H1 (cell line): ENCODE measurements at regions not wholly inside any gene's neighbourhood (a gene's known extent, or its start where the extent isn't known, plus 50 kb on each side); places are given as distances from the start of the nearest gene placed in this dataset.
A peak's percentile ranks its signal among the peaks of the same experiment; 100 is the strongest.

Experiments
- CTCF ChIA-PET: fragments of 300-600 bp; sonication (Branson Sonifier 250); formaldehyde crosslinking; loops from one replicate; lab custom pipeline; 2021; ENCODE audit not compliant: partially characterized antibody; lab: Charles Lee
- POLR2A ChIA-PET: fragments of 300-600 bp; sonication (Branson Sonifier 250); formaldehyde crosslinking; loops from one replicate; lab custom pipeline; 2021; ENCODE audit warnings: inconsistent platforms; ENCODE audit not compliant: partially characterized antibody; lab: Charles Lee
- DNase-seq, 2 experiments: peaks; one replicate each; pipeline versions ENCODE4 v3.0.0 to v3.0.0-alpha.2; 2010 to 2022; ENCODE audit warnings: low spot score in 2 of 2, low read depth in 1 of 2, mixed read lengths in 1 of 2
- FAIRE-seq: peaks from 2 replicates; lab custom pipeline; 2011; peaks lifted over from hg19 to GRCh38; lab: Jason Lieb, UNC
- H2AFZ ChIP-seq: 2 replicates; pipeline ENCODE4 v1.8.1; 2012; ENCODE audit warnings: low read length, inconsistent platforms
- H2AK5ac ChIP-seq: 2 replicates; pipeline ENCODE4 v1.6.1; 2013; ENCODE audit warnings: low read depth, low read length
- H2BK120ac ChIP-seq: replicated peaks from 2 replicates; pipeline ENCODE3; 2013; ENCODE audit warnings: low read depth, low read length, inconsistent platforms
- H2BK12ac ChIP-seq: 2 replicates; pipeline ENCODE4 v1.6.1; 2013; ENCODE audit warnings: low read depth, low read length
- H2BK15ac ChIP-seq: 2 replicates; pipeline ENCODE4 v1.6.1; 2013; ENCODE audit warnings: low read length
- H2BK20ac ChIP-seq: 2 replicates; pipeline ENCODE4 v1.6.1; 2013; ENCODE audit warnings: low read length
- H2BK5ac ChIP-seq: 2 replicates; pipeline ENCODE4 v1.6.1; 2013; ENCODE audit warnings: low read depth, low read length
- H3K14ac ChIP-seq: 2 replicates; pipeline ENCODE4 v1.6.1; 2013; ENCODE audit warnings: inconsistent platforms; ENCODE audit not compliant: insufficient read length
- H3K18ac ChIP-seq: 2 replicates; pipeline ENCODE4 v1.6.1; 2013; ENCODE audit warnings: low read length; ENCODE audit errors: extremely low read depth
- H3K23ac ChIP-seq: 2 replicates; pipeline ENCODE4 v1.6.1; 2013; ENCODE audit warnings: inconsistent platforms; ENCODE audit not compliant: insufficient read length
- H3K23me2 ChIP-seq: 2 replicates; pipeline ENCODE4 v1.6.1; 2013; ENCODE audit warnings: low read depth, low read length
- H3K27ac ChIP-seq: 2 replicates; pipeline ENCODE4 v1.6.1; 2011; ENCODE audit warnings: low read depth, low read length, inconsistent platforms
- H3K27me3 ChIP-seq, 4 experiments: replicated peaks in 1 of 4; 1 replicate in 1 of 4; 2 replicates in 3 of 4; pipeline versions ENCODE4 v1.6.1 to v1.8.1; 2011 to 2013; ENCODE audit warnings: low read length in 3 of 4, mild to moderate bottlenecking in 3 of 4, inconsistent platforms in 2 of 4, mixed read lengths in 2 of 4, moderate library complexity in 1 of 4; ENCODE audit not compliant: control insufficient read depth in 3 of 4, insufficient read depth in 3 of 4; ENCODE audit errors: extremely low read depth in 1 of 4
- H3K36me3 ChIP-seq, 4 experiments: 2 replicates each; pipeline versions ENCODE4 v1.6.1 to v1.8.1; 2011 to 2013; ENCODE audit warnings: mild to moderate bottlenecking in 4 of 4, low read length in 3 of 4, moderate library complexity in 2 of 4, control low read depth in 1 of 4, inconsistent platforms in 1 of 4; ENCODE audit not compliant: insufficient read depth in 4 of 4, control insufficient read depth in 2 of 4
- H3K4ac ChIP-seq: replicated peaks from 2 replicates; pipeline ENCODE3; 2013; ENCODE audit warnings: low read length, low read depth, mixed read lengths, inconsistent platforms; ENCODE audit not compliant: insufficient read length
- H3K4me1 ChIP-seq, 4 experiments: replicated peaks in 1 of 4; 1 replicate in 1 of 4; 2 replicates in 3 of 4; pipeline versions ENCODE4 v1.6.1 to v1.8.1; 2011 to 2013; ENCODE audit warnings: low read length in 3 of 4, inconsistent platforms in 2 of 4, mixed read lengths in 1 of 4; ENCODE audit not compliant: insufficient read depth in 4 of 4, control insufficient read depth in 3 of 4
- H3K4me2 ChIP-seq, 2 experiments: 2 replicates each; pipeline versions ENCODE4 v1.6.1 to v1.8.1; 2011 to 2013; ENCODE audit warnings: low read depth in 2 of 2, low read length in 2 of 2, control low read depth in 1 of 2, inconsistent platforms in 1 of 2, mild to moderate bottlenecking in 1 of 2; ENCODE audit not compliant: insufficient read depth in 1 of 2
- H3K4me3 ChIP-seq, 4 experiments: fragments of 200-600, 300-600 bp in 1 of 4; sonication (generic), shearing (Covaris generic), sonication (Bioruptor Twin) in 1 of 4; 2 replicates each; pipeline versions ENCODE4 v1.5.1 to v1.8.1; 2011 to 2016; ENCODE audit warnings: low read length in 4 of 4, low read depth in 3 of 4, control low read depth in 2 of 4, inconsistent platforms in 2 of 4, mild to moderate bottlenecking in 2 of 4, mixed read lengths in 1 of 4, moderate library complexity in 1 of 4; ENCODE audit not compliant: insufficient read depth in 2 of 4; ENCODE audit errors: extremely low read depth in 1 of 4
- H3K56ac ChIP-seq: replicated peaks from 2 replicates; pipeline ENCODE3; 2013; ENCODE audit warnings: low read depth, mild to moderate bottlenecking, mixed read lengths, low read length, inconsistent platforms; ENCODE audit not compliant: insufficient read length
- H3K79me1 ChIP-seq: 2 replicates; pipeline ENCODE4 v1.6.1; 2013; ENCODE audit warnings: low read depth, low read length, control low read depth
- H3K79me2 ChIP-seq, 2 experiments: 2 replicates each; pipeline versions ENCODE4 v1.6.1 to v1.8.1; 2012 to 2013; ENCODE audit warnings: low read length in 2 of 2, mild to moderate bottlenecking in 2 of 2, inconsistent platforms in 1 of 2; ENCODE audit not compliant: insufficient read depth in 2 of 2, control insufficient read depth in 1 of 2
- H3K9ac ChIP-seq, 4 experiments: replicated peaks in 1 of 4; 1 replicate in 1 of 4; 2 replicates in 3 of 4; pipeline versions ENCODE4 v1.6.1 to v1.8.1; 2011 to 2013; ENCODE audit warnings: low read depth in 3 of 4, low read length in 3 of 4, control low read depth in 2 of 4, mild to moderate bottlenecking in 2 of 4, moderate library complexity in 2 of 4, inconsistent platforms in 1 of 4; ENCODE audit errors: extremely low read depth in 1 of 4
- H3K9me3 ChIP-seq, 2 experiments: 2 replicates each; pipeline versions ENCODE4 v1.6.1 to v1.8.1; 2012 to 2013; ENCODE audit warnings: mild to moderate bottlenecking in 2 of 2, moderate library complexity in 2 of 2, control low read depth in 1 of 2, inconsistent platforms in 1 of 2, low read depth in 1 of 2, low read length in 1 of 2, mixed read lengths in 1 of 2; ENCODE audit not compliant: insufficient read depth in 2 of 2
- H4K20me1 ChIP-seq, 2 experiments: replicated peaks in 1 of 2; 2 replicates each; pipeline versions ENCODE3 to v1.8.1; 2011 to 2013; ENCODE audit warnings: inconsistent platforms in 2 of 2, low read length in 2 of 2, mild to moderate bottlenecking in 1 of 2; ENCODE audit not compliant: insufficient read depth in 2 of 2, control insufficient read depth in 1 of 2
- H4K5ac ChIP-seq: 2 replicates; pipeline ENCODE4 v1.6.1; 2013; ENCODE audit warnings: low read length, low read depth, mixed read lengths, inconsistent platforms; ENCODE audit not compliant: insufficient read length
- H4K8ac ChIP-seq: 2 replicates; pipeline ENCODE4 v1.8.0; 2013; ENCODE audit warnings: mild to moderate bottlenecking, moderate library complexity, low read length, inconsistent platforms; ENCODE audit not compliant: insufficient read depth; ENCODE audit errors: extremely low read depth
- H4K91ac ChIP-seq: replicated peaks from 2 replicates; pipeline ENCODE3; 2013; ENCODE audit warnings: low read length, mixed read lengths, inconsistent platforms; ENCODE audit not compliant: insufficient read length
- ATF2 ChIP-seq: IDR thresholded peaks from 2 replicates; pipeline ENCODE4 v1.6.1; 2012; ENCODE audit warnings: low read length, inconsistent platforms
- BACH1 ChIP-seq: IDR thresholded peaks from 2 replicates; pipeline ENCODE4 v1.6.1; 2012; ENCODE audit warnings: low read length, improper control_type of control experiment
- BCL11A ChIP-seq, 2 experiments: IDR thresholded peaks; one replicate each; pipeline ENCODE4 v1.6.1; 2011; ENCODE audit warnings: low read depth in 2 of 2, low read length in 2 of 2, mild to moderate bottlenecking in 2 of 2
- BRCA1 ChIP-seq: IDR thresholded peaks from 2 replicates; pipeline ENCODE4 v1.6.1; 2012; ENCODE audit warnings: low read depth, low read length, improper control_type of control experiment
- CEBPB ChIP-seq: IDR thresholded peaks from 2 replicates; pipeline ENCODE4 v1.6.1; 2012; ENCODE audit warnings: low read depth, low read length
- EGR1 ChIP-seq: IDR thresholded peaks from 2 replicates; pipeline ENCODE4 v1.6.1; 2011; ENCODE audit warnings: low read depth, low read length, borderline replicate concordance
- HDAC2 ChIP-seq, 2 experiments: fragments of 300-600 bp in 1 of 2; sonication (generic) in 1 of 2; IDR thresholded peaks; 2 replicates each; pipeline ENCODE4 v1.6.1; 2011 to 2012; ENCODE audit warnings: low read depth in 2 of 2, low read length in 2 of 2, mild to moderate bottlenecking in 2 of 2, moderate library complexity in 2 of 2, borderline replicate concordance in 1 of 2, inconsistent platforms in 1 of 2
- MAFK ChIP-seq: IDR thresholded peaks from 2 replicates; pipeline ENCODE4 v1.6.1; 2012; ENCODE audit warnings: low read depth, mild to moderate bottlenecking, improper control_type of control experiment, low read length
- RAD21 ChIP-seq, 2 experiments: IDR thresholded peaks in 1 of 2; conservative IDR thresholded peaks in 1 of 2; 2 replicates each; pipeline ENCODE4 v1.6.1; 2011; ENCODE audit warnings: low read depth in 2 of 2, low read length in 2 of 2, improper control_type of control experiment in 1 of 2, inconsistent platforms in 1 of 2, mild to moderate bottlenecking in 1 of 2, moderate library complexity in 1 of 2
- SIX5 ChIP-seq: IDR thresholded peaks from 2 replicates; pipeline ENCODE4 v1.6.1; 2011; ENCODE audit warnings: mild to moderate bottlenecking, low read depth, low read length
- SUZ12 ChIP-seq: fragments of 200-600 bp; sonication (generic); IDR thresholded peaks from 2 replicates; pipeline ENCODE4 v1.6.1; 2012; ENCODE audit warnings: mild to moderate bottlenecking, inconsistent platforms, low read length, moderate library complexity, mixed read lengths
- WGBS, 2 experiments: shearing (Covaris generic) in 1 of 2; methylation state at CpG; one replicate each; pipeline versions ENCODE4 v1.1.6 to v1.1.7; 2013 to 2015; ENCODE audit warnings: low lambda C conversion rate in 2 of 2, mixed read lengths in 2 of 2, inconsistent platforms in 1 of 2, low coverage in 1 of 2, missing lambda C conversion rate in 1 of 2; ENCODE audit not compliant: insufficient replicate concordance in 2 of 2, insufficient coverage in 1 of 2, insufficient read length in 1 of 2; ENCODE audit errors: extremely low coverage in 1 of 2, missing lambda C conversion rate in 1 of 2; 5-methylcytosine and 5-hydroxymethylcytosine counted together
- TF ChIP-seq, protein P1 (sequence below): IDR thresholded peaks from 2 replicates; pipeline ENCODE4 v1.6.1; 2012; ENCODE audit warnings: inconsistent platforms

GRCh38 chr4:182093431-182093831 lies 149.8 kb upstream of the TENM3 start:
- H4K8ac ChIP-seq: peak overlapping the region; percentile 63; the same call in 1 of the 2 replicates
- CTCF ChIA-PET: interaction anchor here (0.6 to 1.0 kb wide), 5 partner anchors 11 to 352 kb away, joined by 3 to 4 read pairs (median 3); no protein-coding TSS in a partner anchor
- H2AFZ ChIP-seq: peak overlapping the region; percentile 43; the same call in 1 of the 2 replicates
- TF ChIP-seq EGR1 (no peak), SUZ12 (no peak), HDAC2 (IDR thresholded peaks at IDR 0.05; ENCODE audit: borderline replicate concordance in 1 of 2, low read depth in 2 of 2, low read length in 2 of 2) (no peak), BCL11A (IDR thresholded peaks at IDR 0.05; ENCODE audit: low read depth in 2 of 2, low read length in 2 of 2) (no peak), CEBPB (no peak), ATF2 (no peak), SIX5 (no peak), BACH1 (no peak), MAFK (no peak), RAD21 (IDR thresholded peaks at IDR 0.05 in 1 of 2, conservative IDR thresholded peaks at IDR 0.05 in 1 of 2; ENCODE audit: low read depth in 2 of 2, low read length in 2 of 2) (no peak), BRCA1 (no peak)
- TF ChIP-seq, protein P1, sequence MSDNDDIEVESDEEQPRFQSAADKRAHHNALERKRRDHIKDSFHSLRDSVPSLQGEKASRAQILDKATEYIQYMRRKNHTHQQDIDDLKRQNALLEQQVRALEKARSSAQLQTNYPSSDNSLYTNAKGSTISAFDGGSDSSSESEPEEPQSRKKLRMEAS: no peak

More at GRCh38 chr4:182093431-182093831, 149.8 kb upstream of the TENM3 start:
- Histone ChIP-seq H3K18ac (no peak overlapping the region), H3K4me1 (no peaks in the 10 kb centered on the region), H3K14ac (no peak overlapping the region), H3K56ac (no peak overlapping the region), H4K20me1 (no peaks in the 10 kb centered on the region), H3K36me3 (no peaks in the 10 kb centered on the region), H4K91ac (no peak overlapping the region), H2BK5ac (no peak overlapping the region; the same call in 1 of the 2 replicates), H3K27ac (no peak overlapping the region), H3K9me3 (no peaks in the 10 kb centered on the region), H3K4me2 (no peak overlapping the region), H3K79me2 (no peaks in the 10 kb centered on the region), H3K4ac (no peak overlapping the region), H2BK20ac (0 out of 2 replicates have a peak overlapping the region, but pooled peaks have one; percentile 26), H2BK12ac (no peak overlapping the region), H4K5ac (no peak overlapping the region), H3K23me2 (no peaks in the 10 kb centered on the region), H3K9ac (no peak overlapping the region), H2AK5ac (0 out of 2 replicates have a peak overlapping the region, but pooled peaks have one; percentile 76), H2BK15ac (peak overlapping the region; percentile 89), H3K23ac (no peak overlapping the region), H2BK120ac (no peak overlapping the region), H3K79me1 (no peaks in the 10 kb centered on the region), H3K27me3 (no peaks in the 10 kb centered on the region), H3K4me3 (no peak overlapping the region)
- POLR2A ChIA-PET: no interaction called here
- FAIRE-seq (no peak), DNase-seq (no peak)
- 95% methylated on average over 7 of the region's 7 CpGs; no CpG with 5 or more reads in 1 of the 2 experiments for WGBS, 2 experiments
